Stimulated activated naive B cell treated with anti-CD40 and anti-IgM and Interleukin-4, amounts not matched to agents 10 μg/mL and 1 μg/mL and 100 μg/mL, for 72 hours (primary cell): ENCODE measurements at regions not wholly inside any gene's neighbourhood (a gene's known extent, or its start where the extent isn't known, plus 50 kb on each side); places are given as distances from the start of the nearest gene placed in this dataset.

Source experiments
- ATAC-seq, 2 donors: fragments of 150-1000 bp; cut with Tn5 transposase; replicated peaks; 2 replicates each; pipeline ENCODE4 v1.10.0; 2021; ENCODE audit warnings: moderate library complexity in 1 of 2
- DNase-seq: peaks from one replicate; pipeline ENCODE4 v3.0.0; 2021
- H3K27ac Mint-ChIP-seq: one replicate; pipeline ENCODE4 v1.8.0; 2022; ENCODE audit warnings: mild to moderate bottlenecking, mixed read lengths
- H3K27me3 Mint-ChIP-seq, 2 donors: one replicate each; pipeline ENCODE4 v1.8.0; 2022; ENCODE audit warnings: mixed read lengths in 2 of 2
- H3K36me3 Mint-ChIP-seq, 2 donors: one replicate each; pipeline ENCODE4 v1.8.0; 2022; ENCODE audit warnings: mixed read lengths in 2 of 2, mild to moderate bottlenecking in 1 of 2
- H3K4me1 Mint-ChIP-seq, 2 donors: one replicate each; pipeline ENCODE4 v1.8.0; 2022; ENCODE audit warnings: mixed read lengths in 2 of 2, mild to moderate bottlenecking in 1 of 2
- H3K4me3 Mint-ChIP-seq, 2 donors: one replicate each; pipeline ENCODE4 v1.8.0; 2022; ENCODE audit warnings: mild to moderate bottlenecking in 2 of 2, mixed read lengths in 2 of 2, moderate library complexity in 1 of 2
- H3K9me3 Mint-ChIP-seq, 2 donors: one replicate each; pipeline ENCODE4 v1.8.0; 2022; ENCODE audit warnings: mixed read lengths in 2 of 2, mild to moderate bottlenecking in 1 of 2

GRCh38 chr10:120684226-120684625, 166.9 kb upstream of the WDR11 start:
- Mint-ChIP-seq H3K36me3 (no peaks in the 10 kb centered on the region), H3K27ac (no peak overlapping the region), H3K27me3 (peaks cover 0 to 5% of the 10 kb centered on the region in 2 donors), H3K4me3 (no peak overlapping the region), H3K9me3 (no peaks in the 10 kb centered on the region), H3K4me1 (no peaks in the 10 kb centered on the region)
- ATAC-seq = no peak
- DNase-seq = no peak

GRCh38 chr10:120685136-120685535, 166.0 kb upstream of the WDR11 start:
- Mint-ChIP-seq H3K4me3 (no peak overlapping the region), H3K9me3 (no peaks in the 10 kb centered on the region), H3K27ac (no peak overlapping the region), H3K36me3 (no peaks in the 10 kb centered on the region), H3K4me1 (no peaks in the 10 kb centered on the region), H3K27me3 (peaks cover 0 to 5% of the 10 kb centered on the region in 2 donors)
- ATAC-seq = no peak
- no peak for DNase-seq

- DNase-seq (no peak), ATAC-seq (no peak)
- Mint-ChIP-seq H3K27me3 (peaks cover 0 to 5% of the 10 kb centered on the region in 2 donors), H3K4me3 (no peak overlapping the region), H3K36me3 (no peaks in the 10 kb centered on the region), H3K9me3 (peaks cover 2 to 5% of the 10 kb centered on the region in 2 donors), H3K27ac (no peak overlapping the region), H3K4me1 (peaks cover 0 to 2% of the 10 kb centered on the region in 2 donors)
Observed at GRCh38 chr10:120688928-120689327, 162.2 kb upstream of the WDR11 start.

GRCh38 chr10:120689777-120690529, 161.2 kb upstream of the WDR11 start:
- H3K4me1 Mint-ChIP-seq = peaks cover 0 to 2% of the 10 kb centered on the region in 2 donors
- no peak overlapping the region for H3K4me3 Mint-ChIP-seq
- DNase-seq (no peak), ATAC-seq (no peak)
- no peaks in the 10 kb centered on the region for H3K27me3 Mint-ChIP-seq
- H3K9me3 Mint-ChIP-seq = peaks cover 3 to 6% of the 10 kb centered on the region in 2 donors
- no peaks in the 10 kb centered on the region for H3K36me3 Mint-ChIP-seq
- H3K27ac Mint-ChIP-seq = no peak overlapping the region

GRCh38 chr10:120691625-120692024, 159.5 kb upstream of the WDR11 start:
- Mint-ChIP-seq H3K27ac (no peak overlapping the region), H3K9me3 (peaks cover 6 to 8% of the 10 kb centered on the region in 2 donors), H3K27me3 (no peaks in the 10 kb centered on the region), H3K4me1 (peaks cover 0 to 2% of the 10 kb centered on the region in 2 donors), H3K4me3 (no peak overlapping the region), H3K36me3 (no peaks in the 10 kb centered on the region)
- ATAC-seq (no peak), DNase-seq (no peak)

- Mint-ChIP-seq H3K27ac (no peak overlapping the region), H3K27me3 (no peaks in the 10 kb centered on the region), H3K9me3 (peaks cover 22 to 26% of the 10 kb centered on the region in 2 donors), H3K4me1 (no peaks in the 10 kb centered on the region), H3K36me3 (peaks cover 2 to 4% of the 10 kb centered on the region in 2 donors), H3K4me3 (no peak overlapping the region)
- ATAC-seq = no peak
- no peak for DNase-seq
Observed at GRCh38 chr10:120700426-120700825, 150.7 kb upstream of the WDR11 start.

GRCh38 chr10:120701381-120701780, 149.8 kb upstream of the WDR11 start:
- Mint-ChIP-seq H3K36me3 (peaks cover 2 to 4% of the 10 kb centered on the region in 2 donors), H3K27ac (no peak overlapping the region), H3K27me3 (no peaks in the 10 kb centered on the region), H3K4me1 (no peaks in the 10 kb centered on the region), H3K9me3 (peaks cover 20 to 26% of the 10 kb centered on the region in 2 donors), H3K4me3 (no peak overlapping the region)
- no peak for DNase-seq
- no peak for ATAC-seq

- DNase-seq = no peak
- no peak overlapping the region for H3K27ac Mint-ChIP-seq
- peaks cover 0 to 3% of the 10 kb centered on the region in 2 donors for H3K27me3 Mint-ChIP-seq
- no peak for ATAC-seq
- peaks cover 2 to 4% of the 10 kb centered on the region in 2 donors for H3K36me3 Mint-ChIP-seq
- no peak overlapping the region for H3K4me3 Mint-ChIP-seq
- peaks cover 18 to 23% of the 10 kb centered on the region in 2 donors for H3K9me3 Mint-ChIP-seq
- no peaks in the 10 kb centered on the region for H3K4me1 Mint-ChIP-seq
Observed at GRCh38 chr10:120702032-120702431, 149.1 kb upstream of the WDR11 start.

GRCh38 chr10:120705309-120705708, 145.9 kb upstream of the WDR11 start:
- Mint-ChIP-seq H3K4me1 (no peaks in the 10 kb centered on the region), H3K36me3 (no peaks in the 10 kb centered on the region), H3K4me3 (no peak overlapping the region), H3K9me3 (peaks cover 0 to 1% of the 10 kb centered on the region in 2 donors), H3K27ac (no peak overlapping the region), H3K27me3 (peaks cover 0 to 4% of the 10 kb centered on the region in 2 donors)
- no peak for DNase-seq
- ATAC-seq = no peak

- no peak for DNase-seq
- Mint-ChIP-seq H3K27me3 (peaks cover 0 to 4% of the 10 kb centered on the region in 2 donors), H3K9me3 (no peaks in the 10 kb centered on the region), H3K36me3 (no peaks in the 10 kb centered on the region), H3K27ac (no peak overlapping the region), H3K4me1 (peaks cover 3 to 5% of the 10 kb centered on the region in 2 donors), H3K4me3 (no peak overlapping the region)
- ATAC-seq = no peak
Observed at GRCh38 chr10:120710076-120710475, 141.1 kb upstream of the WDR11 start.

- no peak for DNase-seq
- ATAC-seq = no peak
- no peak overlapping the region for H3K27ac Mint-ChIP-seq
- peaks cover 4 to 8% of the 10 kb centered on the region in 2 donors for H3K4me1 Mint-ChIP-seq
- H3K36me3 Mint-ChIP-seq = no peaks in the 10 kb centered on the region
- peaks cover 0 to 3% of the 10 kb centered on the region in 2 donors for H3K27me3 Mint-ChIP-seq
- peaks cover 0 to under 1% of the 10 kb centered on the region in 2 donors for H3K9me3 Mint-ChIP-seq
- H3K4me3 Mint-ChIP-seq = no peak overlapping the region
Observed at GRCh38 chr10:120711860-120712259, 139.3 kb upstream of the WDR11 start.

- Mint-ChIP-seq H3K9me3 (peaks cover 0 to 3% of the 10 kb centered on the region in 2 donors), H3K36me3 (no peaks in the 10 kb centered on the region), H3K4me1 (peaks cover 4 to 8% of the 10 kb centered on the region in 2 donors), H3K27ac (no peak overlapping the region), H3K4me3 (no peak overlapping the region), H3K27me3 (no peaks in the 10 kb centered on the region)
- DNase-seq (no peak), ATAC-seq (no peak)
Observed at GRCh38 chr10:120713573-120714205, 137.5 kb upstream of the WDR11 start.

GRCh38 chr10:120715171-120715570, 136.0 kb upstream of the WDR11 start:
- Mint-ChIP-seq H3K27me3 (no peaks in the 10 kb centered on the region), H3K4me3 (no peak overlapping the region), H3K4me1 (peaks cover 4 to 8% of the 10 kb centered on the region in 2 donors), H3K27ac (no peak overlapping the region), H3K36me3 (no peaks in the 10 kb centered on the region), H3K9me3 (peaks cover 0 to 3% of the 10 kb centered on the region in 2 donors)
- no peak for ATAC-seq
- no peak for DNase-seq

GRCh38 chr10:120719333-120719732, 131.8 kb upstream of the WDR11 start:
- Mint-ChIP-seq H3K4me3 (no peak overlapping the region), H3K36me3 (no peaks in the 10 kb centered on the region), H3K9me3 (peaks cover 0 to 3% of the 10 kb centered on the region in 2 donors), H3K4me1 (peaks cover 4 to 8% of the 10 kb centered on the region in 2 donors), H3K27ac (no peak overlapping the region), H3K27me3 (no peaks in the 10 kb centered on the region)
- DNase-seq = no peak
- ATAC-seq = peak in 1 of 2 donors; percentile 42

- no peak for ATAC-seq
Observed at GRCh38 chr10:120727001-120727400, 124.2 kb upstream of the WDR11 start.

More at GRCh38 chr10:120727001-120727400, 124.2 kb upstream of the WDR11 start:
- H3K27ac Mint-ChIP-seq = no peak overlapping the region
- no peaks in the 10 kb centered on the region for H3K4me1 Mint-ChIP-seq
- no peak for DNase-seq
- H3K4me3 Mint-ChIP-seq = no peak overlapping the region
- H3K9me3 Mint-ChIP-seq = peaks cover 0 to 2% of the 10 kb centered on the region in 2 donors
- H3K27me3 Mint-ChIP-seq = peaks cover 0 to 1% of the 10 kb centered on the region in 2 donors
- H3K36me3 Mint-ChIP-seq = no peaks in the 10 kb centered on the region
